ENCODE measurements at regions not wholly inside any gene's neighbourhood (a gene's known extent, or its start where the extent isn't known, plus 50 kb on each side); places are given as distances from the start of the nearest gene placed in this dataset.
A peak's percentile ranks its signal among the peaks of the same experiment; 100 is the strongest.

GRCh38 chr14:58965601-58966000, 222.9 kb upstream of the DAAM1 start:
- CTCF ChIA-PET: no interaction called here

DNA sequence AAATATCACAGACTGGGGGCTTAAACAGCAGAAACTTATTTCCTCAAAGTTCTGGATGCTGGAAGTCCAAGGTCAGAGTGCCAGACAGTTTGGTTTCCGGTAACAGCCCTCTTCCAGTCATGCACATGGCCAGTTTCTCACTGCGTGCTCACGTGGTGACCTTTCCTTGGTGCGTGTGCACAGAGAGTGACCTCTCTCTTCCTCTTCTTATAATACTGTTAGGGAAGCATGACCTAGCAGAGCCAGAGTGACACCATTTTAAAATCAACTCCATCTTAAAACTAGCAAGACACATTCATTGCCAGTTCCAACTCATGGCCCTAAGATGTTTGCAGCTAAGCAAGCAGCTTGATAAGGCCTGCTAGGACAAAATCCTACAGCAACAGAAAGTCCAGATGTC, 221.5 kb upstream of the DAAM1 start:
- no peak for DNase-seq
- no peaks in the 10 kb centered on the region for H3K36me3 ChIP-seq (ENCODE audit: low read depth)
- intact Hi-C loops (cut with micrococcal nuclease; ENCODE audit: unreplicated experiment): no loop called here
- H3K4me2 ChIP-seq: no peak overlapping the region
- no peaks in the 10 kb centered on the region for H4K20me1 ChIP-seq (ENCODE audit: insufficient read depth)
- TF ChIP-seq EZH2 (IDR thresholded peaks at IDR 0.05; ENCODE audit: low read depth): no peak
- TF ChIP-seq, protein P1, sequence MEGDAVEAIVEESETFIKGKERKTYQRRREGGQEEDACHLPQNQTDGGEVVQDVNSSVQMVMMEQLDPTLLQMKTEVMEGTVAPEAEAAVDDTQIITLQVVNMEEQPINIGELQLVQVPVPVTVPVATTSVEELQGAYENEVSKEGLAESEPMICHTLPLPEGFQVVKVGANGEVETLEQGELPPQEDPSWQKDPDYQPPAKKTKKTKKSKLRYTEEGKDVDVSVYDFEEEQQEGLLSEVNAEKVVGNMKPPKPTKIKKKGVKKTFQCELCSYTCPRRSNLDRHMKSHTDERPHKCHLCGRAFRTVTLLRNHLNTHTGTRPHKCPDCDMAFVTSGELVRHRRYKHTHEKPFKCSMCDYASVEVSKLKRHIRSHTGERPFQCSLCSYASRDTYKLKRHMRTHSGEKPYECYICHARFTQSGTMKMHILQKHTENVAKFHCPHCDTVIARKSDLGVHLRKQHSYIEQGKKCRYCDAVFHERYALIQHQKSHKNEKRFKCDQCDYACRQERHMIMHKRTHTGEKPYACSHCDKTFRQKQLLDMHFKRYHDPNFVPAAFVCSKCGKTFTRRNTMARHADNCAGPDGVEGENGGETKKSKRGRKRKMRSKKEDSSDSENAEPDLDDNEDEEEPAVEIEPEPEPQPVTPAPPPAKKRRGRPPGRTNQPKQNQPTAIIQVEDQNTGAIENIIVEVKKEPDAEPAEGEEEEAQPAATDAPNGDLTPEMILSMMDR (conservative IDR thresholded peaks at IDR 0.05): no peak
- H3K79me2 ChIP-seq (ENCODE audit: low read depth): no peaks in the 10 kb centered on the region
- H3K9me2 ChIP-seq (ENCODE audit: insufficient read depth): no peaks in the 10 kb centered on the region
- no peak overlapping the region for H3K4me3 ChIP-seq
- ChIA-PET POLR2A (ENCODE audit: unreplicated experiment) (no interaction called here), CTCF (no interaction called here)
- no TSS peak for BruUV-seq (replicated peaks)
- no peak overlapping the region for H3K27ac ChIP-seq
- H3F3A ChIP-seq (ENCODE audit: insufficient read depth, low read depth): no peaks in the 10 kb centered on the region
- H3K4me1 ChIP-seq (replicated peaks; ENCODE audit: insufficient read depth): no peaks in the 10 kb centered on the region
- no peaks in the 10 kb centered on the region for H3K9me3 ChIP-seq (ENCODE audit: insufficient read depth, low read depth)
- peaks cover 3% of the 10 kb centered on the region; the same call in 1 of the 2 replicates for H3K27me3 ChIP-seq (ENCODE audit: insufficient read depth, low read depth)
- H2AFZ ChIP-seq: no peak overlapping the region

More at GRCh38 chr14:58965601-58966000, 222.9 kb upstream of the DAAM1 start:
- no peak for DNase-seq
- H3K4me3 ChIP-seq: no peak overlapping the region
- BruUV-seq (replicated peaks): no TSS peak
- no peaks in the 10 kb centered on the region for H3K79me2 ChIP-seq (ENCODE audit: low read depth)
- no peaks in the 10 kb centered on the region for H3K9me2 ChIP-seq (ENCODE audit: insufficient read depth)
- H2AFZ ChIP-seq: 0 out of 2 replicates have a peak overlapping the region, but pooled peaks have one; percentile 26
- intact Hi-C loops (cut with micrococcal nuclease; ENCODE audit: unreplicated experiment): no loop called here
- no peaks in the 10 kb centered on the region for H3K27me3 ChIP-seq (ENCODE audit: insufficient read depth, low read depth)
- POLR2A ChIA-PET (ENCODE audit: unreplicated experiment): no interaction called here
- no peaks in the 10 kb centered on the region for H3K36me3 ChIP-seq (ENCODE audit: low read depth)
- no peaks in the 10 kb centered on the region for H3K4me1 ChIP-seq (replicated peaks; ENCODE audit: insufficient read depth)
- no peaks in the 10 kb centered on the region for H3F3A ChIP-seq (ENCODE audit: insufficient read depth, low read depth)
- no peak overlapping the region for H3K4me2 ChIP-seq
- no peaks in the 10 kb centered on the region for H4K20me1 ChIP-seq (ENCODE audit: insufficient read depth)
- no peak overlapping the region for H3K27ac ChIP-seq
- no peak for TF ChIP-seq EZH2 (IDR thresholded peaks at IDR 0.05; ENCODE audit: low read depth)
- H3K9me3 ChIP-seq (ENCODE audit: insufficient read depth, low read depth): no peaks in the 10 kb centered on the region

DNA sequence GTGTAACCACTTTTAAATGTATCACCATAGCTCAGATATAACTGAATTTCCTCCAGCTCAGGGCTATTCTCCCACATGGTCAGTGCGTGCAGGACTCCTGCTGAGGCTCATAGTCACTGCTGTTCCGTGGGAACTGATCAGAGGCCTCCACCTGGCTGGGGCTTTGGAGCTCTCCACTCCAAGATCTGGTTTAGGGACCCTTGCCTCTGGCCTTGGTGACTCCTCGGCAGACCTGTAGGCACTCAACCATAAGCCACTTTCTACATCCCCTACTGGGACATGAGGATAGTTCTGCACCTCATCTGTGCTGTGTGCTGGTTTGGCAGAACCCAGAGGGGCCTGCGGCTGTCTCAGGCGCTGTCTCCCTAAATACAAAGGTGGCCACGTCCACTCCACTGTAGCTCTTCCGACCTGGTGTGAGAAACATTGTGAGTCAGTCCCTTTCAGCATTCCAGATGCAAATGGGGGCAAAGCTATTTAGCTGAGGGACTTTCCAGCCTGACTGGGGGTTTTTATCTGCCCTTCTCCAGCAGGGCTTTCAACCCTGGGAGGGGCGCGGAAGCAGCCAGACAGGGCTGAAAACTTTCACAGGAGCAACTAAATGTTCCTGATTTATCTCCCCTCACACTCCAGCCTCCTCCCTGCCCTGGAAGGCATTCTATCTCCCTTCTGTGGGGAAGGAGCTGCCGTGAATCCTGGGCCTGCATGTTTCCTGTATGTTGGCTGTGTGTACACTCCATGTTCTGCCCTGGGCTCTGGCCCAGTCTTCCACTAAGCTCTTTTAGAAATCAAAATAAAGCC, 218.3 kb upstream of the DAAM1 start:
- Histone ChIP-seq H3K27ac (no peak overlapping the region), H3F3A (ENCODE audit: insufficient read depth, low read depth) (no peaks in the 10 kb centered on the region), H3K9me3 (ENCODE audit: insufficient read depth, low read depth) (no peaks in the 10 kb centered on the region), H3K4me1 (replicated peaks; ENCODE audit: insufficient read depth) (no peaks in the 10 kb centered on the region), H2AFZ (no peak overlapping the region), H4K20me1 (ENCODE audit: insufficient read depth) (no peaks in the 10 kb centered on the region), H3K79me2 (ENCODE audit: low read depth) (no peaks in the 10 kb centered on the region), H3K4me3 (no peak overlapping the region), H3K27me3 (ENCODE audit: insufficient read depth, low read depth) (peaks cover 3% of the 10 kb centered on the region; the same call in 1 of the 2 replicates), H3K36me3 (ENCODE audit: low read depth) (no peaks in the 10 kb centered on the region), H3K4me2 (no peak overlapping the region), H3K9me2 (ENCODE audit: insufficient read depth) (no peaks in the 10 kb centered on the region)
- DNase-seq: no peak
- BruUV-seq (replicated peaks): no TSS peak
- ChIA-PET CTCF (no interaction called here), POLR2A (ENCODE audit: unreplicated experiment) (no interaction called here)
- intact Hi-C loops (cut with micrococcal nuclease; ENCODE audit: unreplicated experiment): no loop called here
- TF ChIP-seq, protein P1 (conservative IDR thresholded peaks at IDR 0.05): no peak
- TF ChIP-seq EZH2 (IDR thresholded peaks at IDR 0.05; ENCODE audit: low read depth): no peak
